NCI-H2081 (cell line): ENCODE measurements at regions not wholly inside any gene's neighbourhood (a gene's known extent, or its start where the extent isn't known, plus 50 kb on each side); places are given as distances from the start of the nearest gene placed in this dataset.
"Not testable (repeated sequence)": the region's sequence is repeated elsewhere in the genome, so short reads cannot be mapped to it uniquely, and the experiment has no call there.

Experiments
- DNase-seq, 2 experiments: peaks; one replicate each; lab custom pipeline; 2025; lab: John Stamatoyannopoulos, UW

DNA sequence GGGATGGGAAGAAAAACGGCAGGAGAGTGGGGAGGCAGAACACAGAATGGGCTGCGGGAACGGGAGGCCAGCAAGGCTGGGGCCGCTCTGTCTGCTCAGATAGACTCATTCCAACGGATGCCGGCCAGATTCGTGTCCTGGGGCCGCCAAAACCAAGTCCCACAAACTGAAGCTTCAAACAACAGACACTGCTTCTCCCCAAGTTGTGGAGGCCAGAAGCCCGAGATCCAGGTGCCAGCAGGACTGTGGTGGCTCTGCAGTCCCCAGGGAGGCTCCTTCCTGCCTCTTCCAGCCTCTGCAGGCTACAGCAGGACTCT is 100.6 kb downstream of the ADRA2C start:
- DNase-seq: no peak

DNA sequence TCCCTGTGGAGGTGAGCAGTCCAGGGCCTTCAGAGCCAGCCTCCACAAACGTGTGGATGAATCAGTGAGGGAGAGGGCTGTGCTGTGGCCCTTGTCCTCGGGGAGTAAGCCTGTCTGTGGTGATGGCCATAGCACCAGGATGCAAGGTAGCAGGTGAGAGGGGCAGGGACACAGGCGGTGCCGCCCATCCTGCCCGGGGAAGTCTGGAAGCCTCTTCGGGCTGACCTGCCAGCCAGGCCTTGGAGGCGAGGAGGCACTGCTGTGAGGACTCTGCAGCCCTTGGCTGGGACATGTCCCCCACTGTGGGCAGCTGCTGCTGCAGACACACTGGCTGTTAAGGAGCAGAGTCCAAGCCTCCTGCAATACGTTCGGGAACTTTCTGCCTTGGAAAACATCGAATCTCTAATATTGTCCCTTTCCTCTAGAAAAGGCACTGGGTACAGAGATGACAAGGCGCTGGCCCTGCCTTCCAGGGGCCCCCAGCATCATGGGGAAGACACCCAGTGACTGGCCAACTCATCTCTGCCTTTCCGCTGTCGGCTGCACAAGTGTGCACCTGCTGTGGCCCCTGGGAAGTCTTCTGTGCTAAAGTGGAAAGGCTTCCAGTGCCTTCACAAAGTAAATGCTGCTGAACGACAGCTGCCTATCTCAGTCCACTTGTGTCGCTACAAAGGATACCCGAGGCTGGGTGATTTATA is 101.4 kb downstream of the ADRA2C start:
- no peak for DNase-seq

DNA sequence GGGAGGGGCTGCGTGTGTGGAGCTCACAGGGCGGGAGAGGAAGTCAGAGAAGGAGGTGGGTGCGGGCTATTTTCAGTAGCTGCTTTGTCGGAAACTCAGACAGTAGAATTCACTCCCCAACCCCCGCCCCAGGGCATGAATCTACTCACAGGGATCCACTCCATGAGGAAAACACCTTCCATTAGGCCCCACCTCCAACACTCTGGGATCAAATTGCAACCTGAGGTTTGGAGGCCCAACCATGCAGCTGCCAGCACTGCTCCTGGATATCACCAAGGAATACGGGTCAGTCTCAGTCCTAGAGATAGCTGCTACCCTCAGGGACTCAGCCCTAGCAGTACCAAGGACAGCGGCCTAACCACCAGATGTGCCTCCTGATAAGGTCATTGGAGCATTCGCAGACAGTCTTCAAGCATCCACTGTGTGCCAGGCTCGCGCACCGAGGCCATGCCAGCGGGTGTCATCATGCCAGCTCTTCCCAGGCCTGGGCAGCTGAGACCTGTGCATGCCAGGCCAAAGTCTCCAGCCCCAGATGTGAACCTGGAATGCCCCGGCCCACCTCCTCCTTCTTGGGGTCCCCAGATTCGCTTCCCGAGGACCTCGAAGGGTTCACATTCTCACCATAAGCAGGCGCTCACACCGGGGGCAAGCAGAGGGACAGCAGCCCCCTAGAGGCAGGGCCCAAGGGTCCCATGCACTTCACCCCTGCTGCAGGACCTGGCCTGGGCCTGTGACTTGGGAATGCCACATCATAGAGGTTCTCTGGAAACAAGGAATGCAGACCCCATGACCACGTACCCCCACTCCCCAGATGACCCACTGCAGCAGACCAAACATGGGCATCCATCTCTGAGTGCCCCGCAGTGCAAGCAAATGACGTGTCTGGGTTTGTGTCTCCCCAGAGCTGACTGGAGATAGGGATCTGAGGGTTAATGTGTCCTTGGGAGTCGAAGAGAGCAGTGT is 102.3 kb downstream of the ADRA2C start:
- no peak for DNase-seq

DNA sequence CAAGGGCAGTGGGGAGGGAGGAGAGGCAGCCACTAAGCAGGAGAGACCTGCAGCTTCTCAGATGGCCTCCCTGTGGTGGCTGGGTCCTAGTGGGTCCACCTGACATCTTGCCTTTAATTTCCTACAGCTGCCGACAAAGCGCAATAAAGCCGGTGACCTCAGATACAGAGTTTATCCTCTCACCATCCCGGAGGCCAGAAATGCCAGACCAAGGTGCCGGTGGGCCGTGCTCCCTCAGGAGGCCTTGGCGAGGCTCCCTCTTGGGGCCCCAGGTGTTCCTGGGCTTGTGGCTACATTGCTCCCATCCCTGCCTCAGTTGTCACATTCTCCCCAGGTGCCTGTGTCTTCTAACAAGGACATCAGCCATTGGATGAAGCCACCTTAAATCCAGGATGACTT is 103.0 kb downstream of the ADRA2C start:
- no peak for DNase-seq

DNA sequence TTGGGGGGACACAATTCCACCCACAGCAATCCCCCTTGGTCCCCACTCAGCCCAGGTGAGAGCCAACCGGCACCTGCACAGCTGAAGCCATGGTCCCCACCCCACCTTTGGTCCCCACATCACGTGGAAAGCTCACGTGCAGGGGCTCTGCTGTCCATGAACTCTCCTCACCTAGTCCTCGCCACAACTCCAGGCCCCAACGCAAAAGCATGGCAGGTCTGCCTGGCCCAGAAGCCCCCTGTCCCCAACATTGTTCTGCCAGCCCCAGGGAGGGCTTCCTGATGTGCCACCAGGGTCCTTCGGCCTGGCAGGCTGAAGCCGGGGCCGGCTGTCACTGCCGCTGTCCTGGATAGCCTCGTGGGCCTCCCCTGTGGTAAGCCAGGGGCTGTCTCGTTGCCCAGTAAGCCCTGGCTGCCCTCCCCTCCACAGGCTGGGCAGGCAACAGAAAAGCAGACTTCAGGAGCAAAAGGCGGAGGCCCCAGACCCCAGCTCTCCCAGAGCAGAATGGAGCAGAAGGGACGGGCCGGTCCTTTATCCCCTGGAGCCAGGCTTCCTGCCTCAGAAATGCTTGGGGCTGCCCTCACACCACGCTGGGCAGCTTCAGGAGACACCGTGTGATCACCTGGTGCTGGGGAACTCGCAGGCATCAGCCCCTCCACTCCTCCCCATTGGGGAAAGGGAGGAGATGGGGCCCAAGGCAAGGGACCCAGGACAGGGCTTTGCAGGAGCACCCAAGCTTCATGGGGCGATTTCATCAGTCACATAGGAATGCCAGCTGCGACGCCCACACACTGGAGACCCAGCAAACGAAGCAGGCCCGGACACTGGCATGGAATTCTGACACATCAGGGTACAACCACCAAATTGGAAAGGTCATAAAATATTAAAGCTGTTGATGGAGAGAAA is 103.7 kb downstream of the ADRA2C start:
- DNase-seq: no peak

DNA sequence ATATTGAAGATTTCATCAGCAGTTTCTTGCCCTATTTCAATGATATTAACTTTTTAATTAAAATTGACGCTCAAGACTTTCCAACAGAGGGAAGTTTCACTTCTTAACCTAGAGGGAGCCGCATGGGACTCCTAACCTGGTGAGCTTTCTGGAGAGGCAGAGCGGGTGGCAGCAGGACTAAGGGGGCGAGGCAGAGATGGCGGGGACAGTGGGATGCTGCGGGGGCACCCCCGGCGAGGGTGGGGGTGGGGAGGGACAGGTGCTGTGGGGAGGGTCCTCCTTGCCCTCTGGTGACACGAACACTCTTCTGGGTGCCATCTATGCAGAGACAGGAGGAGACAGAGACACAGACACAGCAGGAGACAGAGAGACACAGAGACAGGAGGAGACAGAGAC is 104.4 kb downstream of the ADRA2C start:
- DNase-seq: no peak

DNA sequence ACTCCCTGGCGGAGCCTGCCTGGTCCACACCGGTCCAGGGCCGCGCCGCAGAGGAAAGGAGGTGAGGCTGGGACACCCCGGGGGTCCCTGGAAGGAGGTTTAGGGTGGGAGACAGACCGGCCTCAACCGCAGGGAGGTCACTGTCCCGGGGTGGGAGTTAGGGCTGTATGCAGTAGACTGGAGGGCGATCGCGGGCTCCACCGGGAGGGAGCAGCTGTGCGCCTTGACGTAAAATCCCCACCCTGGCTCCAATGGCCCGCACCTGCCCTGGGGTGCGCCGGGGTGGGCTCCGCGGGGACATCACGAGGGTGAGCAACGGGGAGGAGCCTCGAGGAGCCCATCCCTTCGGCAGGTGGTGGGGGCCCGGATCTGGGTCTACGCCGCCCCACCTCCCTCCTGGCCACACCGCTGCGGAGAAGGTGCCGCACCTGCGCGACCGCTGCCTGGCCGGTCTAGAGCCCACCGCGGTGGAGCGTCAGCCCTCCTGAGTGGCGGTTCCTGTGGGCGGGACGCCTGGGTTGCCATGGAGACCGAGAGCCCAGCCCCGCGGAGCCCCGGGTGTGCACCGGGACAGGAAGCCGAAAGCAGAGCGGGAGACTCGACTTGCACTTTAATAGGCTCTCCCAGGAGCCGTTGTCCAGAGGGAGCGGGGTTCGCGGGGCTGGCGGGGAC is 105.1 kb downstream of the ADRA2C start:
- peak in 1 of 2 experiments; percentile 7 for DNase-seq

DNA sequence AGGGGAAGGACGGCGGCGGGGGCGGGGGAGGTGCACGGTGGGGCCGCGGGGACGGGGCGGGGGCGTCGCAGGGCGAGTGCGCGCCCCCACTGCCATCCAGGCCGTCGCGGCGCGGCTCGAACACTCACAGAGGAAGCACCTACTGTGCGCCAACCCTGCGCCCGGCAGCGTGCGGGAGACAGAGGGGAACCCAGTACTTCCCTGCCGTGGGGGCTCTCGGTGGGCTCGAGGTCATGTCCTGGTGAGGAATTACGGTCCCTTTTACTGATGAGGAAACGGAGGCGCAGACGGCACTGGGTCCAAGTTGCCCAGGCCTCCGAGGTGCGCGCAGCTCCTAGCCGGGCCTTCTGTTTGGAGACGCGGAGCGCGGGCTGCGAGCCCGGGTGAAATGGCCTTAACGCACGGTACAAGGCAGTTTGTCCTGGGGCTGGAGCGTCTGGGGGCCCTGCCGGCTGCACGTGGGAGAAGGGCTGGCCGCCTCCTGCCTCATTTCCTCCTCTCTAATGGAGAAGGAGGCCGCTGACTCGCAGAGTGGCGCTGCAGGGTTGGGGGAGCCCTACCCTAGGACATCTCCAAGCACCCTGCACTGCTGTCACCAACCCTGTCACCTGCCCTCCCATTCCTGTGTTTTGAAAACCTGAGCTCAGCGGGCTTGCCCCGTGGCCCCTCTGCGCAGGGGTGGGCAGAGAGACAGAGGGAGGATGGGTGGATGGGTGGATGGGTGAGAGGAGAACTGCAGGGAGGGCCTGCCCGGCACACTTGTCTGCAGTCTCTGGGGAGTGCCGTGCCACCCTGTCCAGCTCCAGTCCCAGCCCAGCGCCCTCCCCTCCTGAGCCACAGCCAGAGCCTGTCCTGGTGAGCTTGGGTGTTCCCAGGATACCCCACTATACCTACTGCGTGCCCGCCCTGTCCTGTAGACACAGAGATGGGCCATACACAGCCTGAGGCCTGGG is 106.0 kb downstream of the ADRA2C start:
- no peak for DNase-seq

DNA sequence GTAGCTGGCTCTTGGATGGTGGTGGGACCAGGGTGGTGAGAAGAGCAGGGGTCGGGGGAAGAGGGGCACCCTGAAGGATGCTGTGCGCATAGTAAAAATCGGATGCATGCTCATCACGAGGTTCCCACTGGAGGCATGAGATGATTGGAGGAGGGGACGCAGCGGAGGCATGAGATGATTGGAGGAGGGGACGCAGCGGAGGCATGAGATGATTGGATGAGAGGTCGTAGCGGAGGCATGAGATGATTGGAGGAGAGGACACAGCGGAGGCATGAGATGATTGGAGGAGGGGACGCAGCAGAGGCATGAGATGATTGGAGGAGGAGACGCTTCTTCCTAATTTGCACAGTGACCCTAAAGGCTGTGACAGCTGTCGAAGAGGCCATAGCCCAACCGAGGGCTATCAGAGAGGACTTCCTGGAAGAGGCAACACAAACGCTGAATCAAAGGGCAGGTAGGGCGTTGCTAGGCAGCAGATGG is 106.7 kb downstream of the ADRA2C start:
- no peak for DNase-seq

DNA sequence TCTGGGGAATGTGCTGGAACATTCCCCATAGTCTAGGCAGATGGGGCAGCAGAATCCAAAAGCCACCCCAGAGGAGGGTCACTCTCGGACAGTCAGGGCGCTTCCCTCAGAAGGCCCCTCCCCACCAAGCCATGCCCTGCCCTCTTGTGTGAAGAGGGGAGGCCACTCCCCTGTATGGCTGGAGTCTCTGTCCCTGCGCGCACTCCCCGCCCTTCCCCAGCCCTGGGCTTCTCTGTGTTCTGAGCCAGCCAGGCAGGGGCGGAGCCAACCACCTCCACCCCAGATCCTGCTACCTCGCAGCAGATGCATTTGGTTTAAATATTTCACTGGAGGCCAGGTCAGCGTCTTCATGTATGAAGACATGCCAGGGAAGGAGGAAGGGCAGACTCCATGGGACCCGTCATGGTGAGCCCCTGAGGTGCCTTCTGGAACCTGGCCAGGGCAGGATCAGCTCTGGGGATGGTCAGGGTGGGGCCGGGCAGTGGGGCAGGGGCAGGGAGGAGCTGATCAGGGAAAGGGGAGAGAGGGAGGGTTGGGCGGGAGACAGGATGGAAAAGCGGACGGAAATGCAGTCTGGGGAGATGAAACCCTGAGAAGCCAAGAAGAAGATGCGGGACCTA is 107.3 kb downstream of the ADRA2C start:
- no peak for DNase-seq

DNA sequence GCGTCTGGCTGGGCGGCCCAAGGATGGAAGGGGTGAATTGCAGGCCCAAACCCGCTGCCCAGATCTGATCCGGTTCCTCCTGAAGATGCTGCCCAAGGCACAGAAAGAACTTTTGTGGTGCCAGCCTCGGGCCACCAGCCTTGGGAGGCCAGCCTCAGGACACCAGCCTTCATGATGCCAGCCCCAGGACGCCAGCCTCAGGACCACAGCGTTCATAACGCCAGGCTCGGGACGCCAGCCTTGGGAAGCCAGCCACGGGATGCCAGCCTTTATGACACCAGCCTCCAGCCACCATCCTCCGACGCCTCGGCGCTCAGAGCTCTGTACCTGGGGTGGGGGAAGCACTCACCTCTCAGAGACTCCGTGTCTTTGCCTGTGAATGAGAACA is 107.8 kb downstream of the ADRA2C start:
- DNase-seq: no peak

DNA sequence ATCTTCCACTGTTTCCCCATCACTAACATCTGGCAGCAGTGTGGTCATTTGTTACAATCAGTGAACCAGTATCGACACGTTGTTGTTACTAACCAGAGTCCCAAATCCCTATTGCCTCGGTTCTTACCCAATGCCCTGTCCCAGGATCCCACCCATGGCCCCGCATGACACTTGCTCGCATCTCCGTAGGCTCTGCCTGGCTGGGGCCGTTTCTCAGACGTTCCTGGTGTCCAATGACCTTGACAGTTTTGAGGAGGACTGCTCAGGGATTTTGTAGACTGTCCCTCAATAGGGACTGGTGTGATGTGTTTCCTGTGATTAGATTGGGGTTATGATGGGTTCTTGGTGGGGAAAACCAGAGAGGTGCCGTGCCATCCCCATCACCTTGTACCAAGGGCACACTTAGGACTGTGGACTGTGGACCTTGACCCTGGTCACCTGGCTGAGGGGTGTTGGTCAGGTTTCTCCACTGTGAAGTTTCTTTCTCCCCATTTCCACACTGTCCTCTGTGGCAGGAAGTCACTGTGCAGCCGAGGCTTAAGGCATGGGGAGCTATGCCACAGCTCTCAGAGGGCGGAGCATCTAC is 108.4 kb downstream of the ADRA2C start:
- DNase-seq: no peak

DNA sequence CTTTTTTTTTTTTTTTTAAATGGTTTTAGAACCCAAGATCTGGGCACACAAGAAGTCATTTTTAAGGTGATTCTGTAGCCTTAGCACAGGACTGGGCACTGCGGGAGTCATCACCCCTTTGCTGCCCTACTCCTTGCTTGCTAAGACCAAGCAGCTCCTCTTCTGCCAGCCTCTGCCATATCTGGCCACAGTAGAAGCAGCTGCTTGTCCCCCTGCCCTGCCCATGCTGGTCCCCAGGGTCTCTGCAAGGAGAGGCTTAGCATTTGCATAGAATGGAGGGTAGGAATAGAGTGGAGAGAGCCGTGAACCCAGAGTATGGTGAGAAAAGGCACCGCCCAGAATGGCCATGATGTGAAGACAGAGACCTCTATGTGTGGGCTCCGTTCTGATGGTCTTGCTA is 109.3 kb downstream of the ADRA2C start:
- no peak for DNase-seq

DNA sequence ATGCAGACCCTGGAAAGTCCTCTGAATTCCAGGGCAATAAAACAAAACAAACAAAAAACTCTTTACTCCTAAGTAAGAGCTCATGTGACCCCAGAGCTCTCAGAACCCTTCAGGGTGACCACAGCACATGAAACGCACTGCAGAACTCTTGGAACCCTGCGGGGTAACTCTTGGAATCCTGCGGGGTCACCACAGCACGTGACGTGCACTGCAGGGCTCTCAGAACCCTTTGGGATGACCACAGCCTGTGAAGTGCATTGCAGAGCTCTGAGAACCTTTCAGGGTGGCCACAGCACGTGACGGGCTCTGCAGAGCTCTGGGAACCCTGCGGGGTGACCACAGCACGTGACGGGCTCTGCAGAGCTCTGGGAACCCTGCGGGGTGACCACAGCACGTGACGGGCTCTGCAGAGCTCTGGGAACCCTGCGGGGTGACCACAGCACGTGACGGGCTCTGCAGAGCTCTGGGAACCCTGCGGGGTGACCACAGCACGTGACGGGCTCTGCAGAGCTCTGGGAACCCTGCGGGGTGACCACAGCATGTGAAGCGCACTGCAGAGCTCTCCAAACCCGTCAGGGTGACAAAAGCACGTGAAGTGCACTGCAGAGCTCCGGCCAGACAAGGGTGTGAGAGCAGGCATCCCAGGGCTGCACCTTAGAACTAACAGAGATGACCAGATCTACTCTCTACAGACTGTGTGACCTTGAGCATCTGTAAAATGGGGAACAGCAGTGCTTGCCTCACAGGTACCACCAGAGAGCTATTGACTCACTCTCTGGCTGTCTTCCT is 110.1 kb downstream of the ADRA2C start:
- DNase-seq: not testable (repeated sequence)

DNA sequence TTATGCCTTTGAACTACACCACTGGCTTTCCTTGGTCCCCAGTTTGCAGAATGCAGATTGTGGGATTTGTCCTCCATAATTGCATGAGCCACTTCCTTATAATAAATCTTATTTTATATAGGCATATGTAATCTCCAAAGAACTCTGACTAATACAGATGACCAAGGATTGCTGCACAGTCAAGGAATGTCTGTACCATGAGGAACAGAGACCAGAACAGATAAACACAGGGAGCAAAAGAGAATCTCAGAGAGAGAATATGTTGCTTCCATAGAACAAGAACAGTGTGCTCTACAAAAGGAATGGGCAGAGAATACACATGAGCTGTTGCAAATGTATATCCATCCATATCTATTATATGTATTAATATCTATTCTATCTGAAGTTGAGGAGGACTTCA is 111.1 kb downstream of the ADRA2C start:
- no peak for DNase-seq

DNA sequence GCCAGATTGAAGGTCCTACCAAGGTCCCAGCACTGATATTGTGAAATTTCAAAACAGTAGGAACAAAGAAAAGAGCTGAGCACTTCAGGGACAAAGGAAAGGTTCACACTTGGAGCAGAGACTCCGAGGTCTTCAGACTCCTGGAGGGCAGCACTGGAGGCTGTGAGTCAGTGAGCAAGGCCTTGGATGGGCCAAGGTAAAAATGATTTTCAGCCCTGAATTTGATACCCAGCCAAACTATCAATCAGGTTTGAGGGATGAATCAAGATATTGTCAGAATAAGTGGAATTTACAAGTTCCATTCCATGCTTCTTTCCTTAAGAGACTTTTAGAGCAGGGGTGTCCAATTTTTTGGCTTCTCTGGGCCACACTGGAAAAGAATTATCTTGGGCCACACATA is 111.7 kb downstream of the ADRA2C start:
- DNase-seq: no peak

DNA sequence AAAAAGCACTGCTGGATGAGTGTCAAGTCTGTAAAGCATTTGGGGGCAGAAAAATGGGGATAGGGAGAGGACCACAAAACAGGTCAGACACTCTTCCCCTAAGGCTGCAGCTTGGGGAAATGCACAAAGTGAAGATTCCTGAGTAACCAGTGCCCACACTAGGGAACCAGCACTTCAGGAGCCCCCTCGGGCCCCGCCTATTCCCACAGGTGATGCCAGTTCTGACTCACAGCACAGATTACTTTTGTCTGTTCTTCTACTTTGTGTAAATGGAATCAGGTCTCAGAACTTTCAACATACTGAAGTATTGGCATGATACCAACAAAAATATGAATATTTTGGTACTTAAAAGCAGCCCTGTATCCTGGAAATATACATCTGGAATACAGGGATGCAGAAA is 112.5 kb downstream of the ADRA2C start:
- DNase-seq: no peak

DNA sequence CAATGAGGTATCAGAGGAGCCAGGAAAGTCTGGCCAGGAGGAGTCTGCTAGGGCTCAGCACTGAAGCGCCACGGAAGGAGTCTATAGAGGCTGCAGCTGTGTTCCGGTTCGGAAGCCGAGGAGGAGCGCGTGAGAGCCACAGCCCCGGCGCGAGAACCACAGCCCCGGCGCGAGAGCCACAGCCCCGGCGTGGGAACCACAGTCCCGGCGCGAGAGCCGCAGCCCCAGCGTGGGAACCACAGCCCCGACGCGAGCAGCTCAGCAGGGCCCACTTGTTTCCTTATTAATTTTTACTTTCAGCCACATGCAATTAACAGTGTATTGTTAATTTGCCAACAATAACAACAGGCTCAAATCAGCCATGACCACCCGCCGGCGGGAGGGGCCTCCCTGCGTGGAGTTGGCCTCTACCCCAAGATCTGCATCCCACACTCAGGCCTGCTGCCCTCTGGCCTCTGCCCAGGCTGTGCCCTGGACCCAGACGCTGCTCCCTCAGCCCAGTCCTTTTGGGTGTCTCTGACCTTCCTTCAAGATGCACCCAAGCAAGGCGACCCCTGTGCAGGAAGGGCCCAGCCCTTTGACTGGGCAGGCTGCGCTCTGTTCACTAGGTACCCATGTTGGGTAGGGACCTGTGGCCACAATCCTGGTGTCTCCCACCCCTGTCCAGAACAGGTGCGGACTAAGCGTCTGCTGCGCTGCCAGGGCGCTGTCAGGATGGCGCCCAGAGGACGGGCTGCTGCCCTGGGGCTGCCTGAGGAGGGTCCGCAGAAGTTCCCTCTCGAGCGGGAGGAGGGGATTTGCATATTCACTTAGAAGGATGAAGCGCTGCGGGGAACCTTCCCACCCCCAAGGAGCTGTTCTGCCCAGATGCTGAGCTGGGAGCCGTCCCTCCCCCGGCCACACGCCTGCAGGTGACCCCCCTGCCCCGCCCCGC is 113.8 kb downstream of the ADRA2C start:
- no peak for DNase-seq
